Stomach (tissue), 8 donors: ENCODE measurements at regions not wholly inside any gene's neighbourhood (a gene's known extent, or its start where the extent isn't known, plus 50 kb on each side); places are given as distances from the start of the nearest gene placed in this dataset.

Experiments used
- DNase-seq, 2 donors: peaks; one replicate each; pipeline versions ENCODE4 v3.0.0 to v3.0.0-alpha.2; 2013 to 2019
- H3K27ac ChIP-seq, 5 donors: fragments of 200-600 bp in 4 of 5; sonication (generic) in 4 of 5; one replicate each; pipeline ENCODE4 v1.5.1; 2013 to 2019; ENCODE audit warnings: mild to moderate bottlenecking in 1 of 5, moderate library complexity in 1 of 5
- H3K27me3 ChIP-seq, 3 donors: fragments of 200-600 bp; sonication (generic); one replicate each; pipeline ENCODE4 v1.5.1; 2017 to 2019; ENCODE audit warnings: mixed run types in 1 of 3
- H3K36me3 ChIP-seq, 4 donors: fragments of 200-600 bp; sonication (generic); 1 replicate in 3 of 4; 2 replicates in 1 of 4; pipeline ENCODE4 v1.5.1; 2016 to 2019
- H3K4me1 ChIP-seq, 4 donors: fragments of 200-600 bp; sonication (generic); one replicate each; pipeline ENCODE4 v1.5.1; 2016 to 2019
- H3K4me3 ChIP-seq, 4 donors: fragments of 200-600 bp; sonication (generic) in 3 of 4; one replicate each; pipeline ENCODE4 v1.5.1; 2016 to 2019; ENCODE audit warnings: mild to moderate bottlenecking in 1 of 4
- H3K9me3 ChIP-seq, 4 donors: fragments of 200-600 bp; sonication (generic); one replicate each; pipeline ENCODE4 v1.5.1; 2016 to 2019
- CTCF ChIP-seq, 7 experiments: fragments of 450-650 bp in 4 of 7; fragments of 200-600 bp in 3 of 7; sonication (generic) in 3 of 7; IDR thresholded peaks; one replicate each; pipeline ENCODE4 v1.5.1; 2016 to 2019; ENCODE audit warnings: antibody characterized with exemption in 7 of 7, control low read depth in 2 of 7, mild to moderate bottlenecking in 1 of 7
- EP300 ChIP-seq: sonication (generic); formaldehyde crosslinking; IDR thresholded peaks from one replicate; pipeline ENCODE4 v1.6.1; 2017; ENCODE audit warnings: antibody characterized with exemption
- POLR2A ChIP-seq, 4 donors: fragments of 450-650 bp; IDR thresholded peaks; one replicate each; pipeline ENCODE4 v1.6.1; 2016; ENCODE audit warnings: antibody characterized with exemption in 4 of 4, control low read depth in 2 of 4, mild to moderate bottlenecking in 1 of 4, moderate library complexity in 1 of 4
- POLR2AphosphoS5 ChIP-seq, 3 donors: sonication (generic); formaldehyde crosslinking; IDR thresholded peaks; one replicate each; pipeline ENCODE4 v1.6.1; 2016; ENCODE audit warnings: antibody characterized with exemption in 3 of 3
- WGBS, 5 donors: extraction: QIAGEN DNeasy Blood & Tissue Kit in 3 of 5; methylation state at CpG; one replicate each; pipeline versions ENCODE4 v1.1.5 to v1.1.7; 2013 to 2018; 5-methylcytosine and 5-hydroxymethylcytosine counted together
- intact Hi-C: fragments of 100-400 bp; cut with DNase I; formaldehyde crosslinking; loops from one replicate; pipeline ENCODE4 v1.15.1; 2023; ENCODE audit warnings: low total_unique reads
- donor health status: healthy with polysubstance abuse.
- donor health status: Bipolar disorder and iron deficiency.
- donor health status: healthy.

- no peak for DNase-seq
- Histone ChIP-seq H3K9me3 (no peaks in the 10 kb centered on the region), H3K36me3 (no peaks in the 10 kb centered on the region), H3K4me1 (no peaks in the 10 kb centered on the region), H3K4me3 (no peak overlapping the region), H3K27me3 (no peaks in the 10 kb centered on the region), H3K27ac (no peak overlapping the region)
- TF ChIP-seq POLR2AphosphoS5 (IDR thresholded peaks at IDR 0.05) (no peak), EP300 (no peak), CTCF (IDR thresholded peaks at IDR 0.05) (no peak), POLR2A (IDR thresholded peaks at IDR 0.05) (no peak)
- 70 to 91% (median 79%) methylated on average over 3 of the region's 3 CpGs for WGBS, 5 donors
- intact Hi-C loops = no loop called here
Observed at GRCh38 chr4:127203562-127204200, 429.1 kb upstream of the INTU start.

GRCh38 chr4:127204322-127204721 is 428.4 kb upstream of the INTU start:
- H3K4me3 ChIP-seq = no peak overlapping the region
- no peak overlapping the region for H3K27ac ChIP-seq
- TF ChIP-seq CTCF (IDR thresholded peaks at IDR 0.05) = no peak
- no peak for TF ChIP-seq POLR2AphosphoS5 (IDR thresholded peaks at IDR 0.05)
- no peak for TF ChIP-seq EP300
- no peak for TF ChIP-seq POLR2A (IDR thresholded peaks at IDR 0.05)
- 52 to 73% (median 56%) methylated on average over 3 of the region's 3 CpGs for WGBS, 5 donors
- H3K9me3 ChIP-seq = no peaks in the 10 kb centered on the region
- intact Hi-C loops = no loop called here
- H3K27me3 ChIP-seq = no peaks in the 10 kb centered on the region
- no peaks in the 10 kb centered on the region for H3K4me1 ChIP-seq
- no peaks in the 10 kb centered on the region for H3K36me3 ChIP-seq
- no peak for DNase-seq

DNA sequence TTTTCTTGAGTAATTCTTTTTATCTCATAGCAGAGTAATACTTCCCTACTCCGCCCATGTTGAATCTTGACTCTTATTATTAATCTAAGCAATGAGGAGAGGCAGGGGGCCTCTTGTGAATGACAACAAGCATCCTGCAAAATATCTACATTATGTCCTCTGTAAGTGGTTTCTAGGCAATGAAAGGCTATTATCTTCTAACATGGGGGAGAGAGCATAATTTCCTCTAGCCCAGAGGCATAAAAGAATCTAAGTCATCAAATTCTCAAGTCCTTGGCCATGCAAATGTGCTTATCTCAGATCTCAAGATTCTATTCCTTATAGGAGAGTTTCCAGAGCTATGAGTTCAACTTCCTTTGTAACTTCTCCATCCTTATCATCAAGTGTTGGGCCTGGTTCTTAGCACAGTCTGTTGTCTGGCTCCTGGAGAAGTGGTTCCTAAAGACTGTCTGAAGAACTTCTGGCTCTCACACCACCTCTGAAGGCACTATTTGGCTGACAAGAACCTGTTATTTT is 423.1 kb upstream of the INTU start:
- Histone ChIP-seq H3K27me3 (no peaks in the 10 kb centered on the region), H3K27ac (no peak overlapping the region), H3K4me1 (peaks cover 0 to 13% (median 2%) of the 10 kb centered on the region in 4 donors), H3K9me3 (no peaks in the 10 kb centered on the region), H3K36me3 (no peaks in the 10 kb centered on the region), H3K4me3 (no peak overlapping the region)
- no peak for TF ChIP-seq POLR2AphosphoS5 (IDR thresholded peaks at IDR 0.05)
- no peak for TF ChIP-seq CTCF (IDR thresholded peaks at IDR 0.05)
- TF ChIP-seq POLR2A (IDR thresholded peaks at IDR 0.05) = no peak
- no peak for TF ChIP-seq EP300
- intact Hi-C loops = no loop called here
- DNase-seq = no peak
- whole genome bisulfite sequencing, 5 donors = 79 to 93% (median 90%) methylated on average over 1 of the region's 1 CpG

GRCh38 chr4:127210893-127211649 is 421.7 kb upstream of the INTU start:
- TF ChIP-seq CTCF (IDR thresholded peaks at IDR 0.05) = no peak
- no peak for TF ChIP-seq EP300
- TF ChIP-seq POLR2A (IDR thresholded peaks at IDR 0.05) = no peak
- no peak for TF ChIP-seq POLR2AphosphoS5 (IDR thresholded peaks at IDR 0.05)

More at GRCh38 chr4:127210893-127211649, 421.7 kb upstream of the INTU start:
- Histone ChIP-seq H3K4me3 (no peak overlapping the region), H3K4me1 (peaks cover 0 to 13% (median 2%) of the 10 kb centered on the region in 4 donors), H3K9me3 (no peaks in the 10 kb centered on the region), H3K27ac (peak overlapping the region in 3 of 5 donors; percentile 11 to 39 (median 39)), H3K27me3 (no peaks in the 10 kb centered on the region), H3K36me3 (no peaks in the 10 kb centered on the region)
- DNase-seq = peak in 1 of 2 donors; percentile 58
- intact Hi-C loops = no loop called here
- WGBS, 5 donors = 40 to 58% (median 56%) methylated on average over 2 of the region's 2 CpGs
